ENCODE measurements at regions not wholly inside any gene's neighbourhood (a gene's known extent, or its start where the extent isn't known, plus 50 kb on each side); places are given as distances from the start of the nearest gene placed in this dataset.

- ATAC-seq (no peak), DNase-seq (ENCODE audit: low read depth, low spot score) (no peak)
- Histone ChIP-seq H3K4me2 (ENCODE audit: low read length) (no peak overlapping the region), H3K4me1 (ENCODE audit: control insufficient read depth in 1 of 2, insufficient read depth in 2 of 2, low read length in 2 of 2) (peaks cover 0 to 8% of the 10 kb centered on the region in 2 experiments; a peak in 1 of 4 replicates), H3K27ac (ENCODE audit: low read depth, low read length) (no peak overlapping the region), H3K4me3 (replicated peaks in 1 of 2; ENCODE audit: low read depth in 1 of 2, low read length in 2 of 2) (no peak overlapping the region), H3K9me2 (ENCODE audit: insufficient read depth) (no peaks in the 10 kb centered on the region), H4K20me1 (ENCODE audit: insufficient read depth) (no peaks in the 10 kb centered on the region), H3K9ac (ENCODE audit: low read length) (no peak overlapping the region), H3K27me3 (ENCODE audit: insufficient read depth, low read length) (no peaks in the 10 kb centered on the region), H3K36me3 (ENCODE audit: control insufficient read depth in 1 of 2, insufficient read depth in 2 of 2, low read length in 2 of 2) (no peaks in the 10 kb centered on the region), H3K9me3 (ENCODE audit: control insufficient read depth in 1 of 2, insufficient read depth in 1 of 2, low read depth in 1 of 2, low read length in 2 of 2) (no peaks in the 10 kb centered on the region), H3K79me2 (ENCODE audit: insufficient read depth, low read length) (no peaks in the 10 kb centered on the region), H2AFZ (ENCODE audit: low read depth, low read length, poor library complexity, severe bottlenecking) (no peak overlapping the region)
- intact Hi-C loops (cut with micrococcal nuclease): no loop called here
- RAD21 ChIA-PET (ENCODE audit: low non-redundant PET in 1 of 2, low total read pairs in 2 of 2, uncharacterized antibody in 2 of 2, unreplicated experiment in 2 of 2): no interaction called here
- BruUV-seq (replicated peaks): no TSS peak
- no peak for TF ChIP-seq ZNF274 (IDR thresholded peaks at IDR 0.05; ENCODE audit: low read depth, low read length)
- no peak for TF ChIP-seq CBX3 (IDR thresholded peaks at IDR 0.05; ENCODE audit: low read depth)
- TF ChIP-seq MAX (IDR thresholded peaks at IDR 0.05): no peak
- no peak for TF ChIP-seq ATF3 (IDR thresholded peaks at IDR 0.05)
- CTCF ChIA-PET: no interaction called here
- POLR2A ChIA-PET: no interaction called here
Observed at GRCh38 chr2:8496617-8497016, 185.2 kb upstream of the ID2 start.

- ChIA-PET RAD21 (ENCODE audit: low non-redundant PET in 1 of 2, low total read pairs in 2 of 2, uncharacterized antibody in 2 of 2, unreplicated experiment in 2 of 2) (interaction anchor here in 1 of 2 experiments (0.6 kb wide), 1 partner anchor 374 kb away, joined by 3 read pairs; no protein-coding TSS in a partner anchor), POLR2A (no interaction called here), CTCF (no interaction called here)
- no peak for ATAC-seq
- no peak overlapping the region for H3K9ac ChIP-seq (ENCODE audit: low read length)
- H3K79me2 ChIP-seq (ENCODE audit: insufficient read depth, low read length): no peaks in the 10 kb centered on the region
- H3K27me3 ChIP-seq (ENCODE audit: insufficient read depth, low read length): no peaks in the 10 kb centered on the region
- no peaks in the 10 kb centered on the region for H3K9me2 ChIP-seq (ENCODE audit: insufficient read depth)
- H3K4me2 ChIP-seq (ENCODE audit: low read length): no peak overlapping the region
- H3K36me3 ChIP-seq (ENCODE audit: control insufficient read depth in 1 of 2, insufficient read depth in 2 of 2, low read length in 2 of 2): no peaks in the 10 kb centered on the region
- no peak overlapping the region for H3K4me3 ChIP-seq (replicated peaks in 1 of 2; ENCODE audit: low read depth in 1 of 2, low read length in 2 of 2)
- H2AFZ ChIP-seq (ENCODE audit: low read depth, low read length, poor library complexity, severe bottlenecking): no peak overlapping the region
- TF ChIP-seq ZNF274 (IDR thresholded peaks at IDR 0.05; ENCODE audit: low read depth, low read length) (no peak), RAD21 (IDR thresholded peaks at IDR 0.05; ENCODE audit: low read depth) (no peak), TCF7L2 (IDR thresholded peaks at IDR 0.05; ENCODE audit: borderline replicate concordance, extremely low read depth, insufficient read depth, insufficient read length) (no peak), CBX3 (IDR thresholded peaks at IDR 0.05; ENCODE audit: low read depth) (no peak), SIN3A (IDR thresholded peaks at IDR 0.05; ENCODE audit: low read depth) (no peak), EGR1 (IDR thresholded peaks at IDR 0.05; ENCODE audit: low read depth) (no peak), ELF1 (IDR thresholded peaks at IDR 0.05; ENCODE audit: borderline replicate concordance, low read depth) (no peak), SRF (IDR thresholded peaks at IDR 0.05; ENCODE audit: low read depth) (no peak), ZFX (IDR thresholded peaks at IDR 0.05) (no peak), POLR2AphosphoS5 (IDR thresholded peaks at IDR 0.05; ENCODE audit: low read depth, low read length) (no peak), CEBPB (IDR thresholded peaks at IDR 0.05; ENCODE audit: low read depth) (no peak), FOSL1 (IDR thresholded peaks at IDR 0.05; ENCODE audit: low read depth) (no peak), EZH2phosphoT487 (IDR thresholded peaks at IDR 0.05; ENCODE audit: borderline replicate concordance) (no peak), CTCF (IDR thresholded peaks at IDR 0.05 in 2 of 3, conservative IDR thresholded peaks at IDR 0.05 in 1 of 3; ENCODE audit: borderline replicate concordance in 1 of 3, insufficient read depth in 1 of 3, low read depth in 2 of 3, low read length in 2 of 3) (no peak), EZH2 (IDR thresholded peaks at IDR 0.05) (no peak), MAX (IDR thresholded peaks at IDR 0.05) (no peak)
- no TSS peak for BruUV-seq (replicated peaks)
- intact Hi-C loops (cut with micrococcal nuclease): no loop called here
- no peak for DNase-seq (ENCODE audit: low read depth, low spot score)
- H3K9me3 ChIP-seq (ENCODE audit: control insufficient read depth in 1 of 2, insufficient read depth in 1 of 2, low read depth in 1 of 2, low read length in 2 of 2): no peaks in the 10 kb centered on the region
- peaks cover 0 to 8% of the 10 kb centered on the region in 2 experiments; a peak in 1 of 4 replicates for H3K4me1 ChIP-seq (ENCODE audit: control insufficient read depth in 1 of 2, insufficient read depth in 2 of 2, low read length in 2 of 2)
- no peak overlapping the region for H3K27ac ChIP-seq (ENCODE audit: low read depth, low read length)
- H4K20me1 ChIP-seq (ENCODE audit: insufficient read depth): no peaks in the 10 kb centered on the region
Observed at GRCh38 chr2:8498994-8499393, 182.9 kb upstream of the ID2 start.
